NCI-H128 (cell line): ENCODE measurements at regions not wholly inside any gene's neighbourhood (a gene's known extent, or its start where the extent isn't known, plus 50 kb on each side); places are given as distances from the start of the nearest gene placed in this dataset.
"Not testable (repeated sequence)": the region's sequence is repeated elsewhere in the genome, so short reads cannot be mapped to it uniquely, and the experiment has no call there.

Experiments used
- DNase-seq: peaks from one replicate; lab custom pipeline; 2025; ENCODE audit not compliant: unreplicated experiment; lab: John Stamatoyannopoulos, UW

GRCh38 chr9:710951-711745 is 130.3 kb upstream of the DMRT1 start:
- DNase-seq: no peak

- no peak for DNase-seq
These were observed 129.5 kb upstream of the DMRT1 start for GRCh38 chr9:711761-712553.

GRCh38 chr9:712643-713042 is 128.9 kb upstream of the DMRT1 start:
- no peak for DNase-seq

DNA sequence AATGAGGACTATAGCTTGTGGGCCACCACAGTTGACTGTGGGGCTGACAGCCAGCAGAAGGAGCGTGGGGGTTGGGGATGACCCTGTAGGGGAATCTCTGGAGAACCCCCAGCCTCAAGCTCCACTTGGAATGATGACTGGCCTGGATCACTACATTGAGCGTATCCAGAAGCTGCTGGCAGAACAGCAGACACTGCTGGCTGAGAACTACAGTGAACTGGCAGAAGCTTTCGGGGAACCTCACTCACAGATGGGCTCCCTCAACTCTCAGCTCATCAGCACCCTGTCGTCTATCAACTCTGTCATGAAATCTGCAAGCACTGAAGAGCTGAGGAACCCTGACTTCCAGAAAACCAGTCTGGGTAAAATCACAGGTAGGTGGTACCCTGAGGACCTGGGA is 128.4 kb upstream of the DMRT1 start:
- DNase-seq: no peak

- DNase-seq: no peak
These were observed 126.8 kb upstream of the DMRT1 start for GRCh38 chr9:714675-715074.

- DNase-seq: no peak
These were observed 126.2 kb upstream of the DMRT1 start for GRCh38 chr9:715300-715699.

- no peak for DNase-seq
These were observed 125.6 kb upstream of the DMRT1 start for GRCh38 chr9:715743-716400.

GRCh38 chr9:717722-718121 is 123.8 kb upstream of the DMRT1 start:
- no peak for DNase-seq

GRCh38 chr9:720239-720881 is 121.1 kb upstream of the DMRT1 start:
- DNase-seq: no peak

DNA sequence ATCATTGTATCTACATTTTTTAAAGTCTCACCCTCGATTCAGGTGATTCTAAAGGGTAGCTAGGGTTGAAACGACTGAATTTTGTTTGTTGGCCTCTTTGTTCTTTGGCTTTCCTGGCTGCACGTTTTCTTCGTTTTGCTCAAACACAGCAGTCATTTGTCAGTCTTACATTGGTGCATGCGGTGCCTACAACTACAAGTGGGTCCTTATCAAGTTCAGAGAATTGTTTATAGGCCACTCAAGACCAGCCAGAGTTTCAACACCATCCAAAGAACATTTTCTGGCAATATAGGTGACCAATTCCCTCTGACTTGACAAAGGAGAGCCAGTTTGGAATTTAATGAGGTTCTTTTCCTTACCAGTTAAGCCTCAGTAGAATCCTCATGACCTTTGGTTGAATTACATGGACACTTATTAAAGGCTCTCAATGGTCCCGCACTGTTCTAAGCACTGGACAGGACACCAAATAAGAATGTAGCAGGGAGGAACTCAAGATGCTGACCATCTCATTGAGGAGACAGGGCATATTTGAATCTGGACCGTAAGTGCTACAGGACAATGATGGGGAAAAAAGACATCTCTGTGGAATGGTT is 119.0 kb upstream of the DMRT1 start:
- DNase-seq: no peak

GRCh38 chr9:724461-724860 is 117.0 kb upstream of the DMRT1 start:
- not testable (repeated sequence) for DNase-seq

GRCh38 chr9:726005-726404 is 115.5 kb upstream of the DMRT1 start:
- DNase-seq: no peak

GRCh38 chr9:727767-728166 is 113.7 kb upstream of the DMRT1 start:
- no peak for DNase-seq

- DNase-seq: no peak
These were observed 113.0 kb upstream of the DMRT1 start for GRCh38 chr9:728535-728934.

DNA sequence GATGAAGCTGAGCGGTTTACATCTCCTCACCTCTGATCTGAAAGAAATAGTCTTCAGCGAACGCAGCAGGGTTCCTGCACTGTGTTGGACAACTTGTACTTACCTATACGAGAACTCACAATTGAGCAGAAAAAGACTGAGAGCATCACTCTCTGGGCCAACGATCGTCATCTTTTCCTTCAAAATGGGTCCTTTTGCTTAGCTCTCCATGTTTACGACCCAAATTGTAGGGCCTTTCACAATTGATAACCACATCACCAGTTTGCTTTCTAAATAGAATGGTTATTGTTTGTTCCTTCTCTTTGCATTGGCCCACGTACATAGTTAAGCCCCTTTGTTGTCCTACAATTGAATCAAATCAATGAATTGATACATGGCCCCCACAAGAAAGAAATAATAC is 110.0 kb upstream of the DMRT1 start:
- no peak for DNase-seq

DNA sequence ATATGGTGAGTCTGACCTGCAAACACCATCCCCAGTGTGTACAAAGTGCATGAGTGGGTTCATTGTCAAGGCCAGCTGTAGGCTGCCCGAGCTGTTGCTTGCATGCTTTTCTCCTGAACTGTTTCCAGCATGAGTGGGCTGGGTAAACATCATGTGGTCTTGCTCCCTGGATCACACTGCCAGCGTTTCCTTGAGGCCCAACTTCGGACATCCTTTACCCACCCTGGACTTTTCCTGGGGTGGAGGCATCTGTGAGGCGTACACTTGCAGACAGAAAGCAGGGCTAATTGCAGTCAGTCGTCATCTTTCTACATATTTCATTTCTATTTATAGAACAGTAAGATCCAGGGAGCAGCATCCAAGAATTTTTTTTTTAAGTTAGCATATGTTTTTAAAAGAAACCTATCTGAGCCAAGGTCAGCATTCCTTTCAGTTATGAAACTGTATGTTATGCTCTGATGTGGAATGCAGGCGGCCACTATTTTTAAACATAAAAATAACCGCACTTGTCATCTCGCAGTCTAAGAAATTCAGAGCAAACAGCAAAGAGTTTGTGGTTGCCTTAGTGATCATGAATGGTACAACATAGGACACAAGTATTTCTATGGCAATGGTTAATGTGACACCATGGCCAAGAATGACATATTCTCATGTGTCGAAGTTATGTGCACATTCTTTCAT is 106.5 kb upstream of the DMRT1 start:
- DNase-seq: no peak

- no peak for DNase-seq
These were observed 103.9 kb upstream of the DMRT1 start for GRCh38 chr9:737400-738120.

DNA sequence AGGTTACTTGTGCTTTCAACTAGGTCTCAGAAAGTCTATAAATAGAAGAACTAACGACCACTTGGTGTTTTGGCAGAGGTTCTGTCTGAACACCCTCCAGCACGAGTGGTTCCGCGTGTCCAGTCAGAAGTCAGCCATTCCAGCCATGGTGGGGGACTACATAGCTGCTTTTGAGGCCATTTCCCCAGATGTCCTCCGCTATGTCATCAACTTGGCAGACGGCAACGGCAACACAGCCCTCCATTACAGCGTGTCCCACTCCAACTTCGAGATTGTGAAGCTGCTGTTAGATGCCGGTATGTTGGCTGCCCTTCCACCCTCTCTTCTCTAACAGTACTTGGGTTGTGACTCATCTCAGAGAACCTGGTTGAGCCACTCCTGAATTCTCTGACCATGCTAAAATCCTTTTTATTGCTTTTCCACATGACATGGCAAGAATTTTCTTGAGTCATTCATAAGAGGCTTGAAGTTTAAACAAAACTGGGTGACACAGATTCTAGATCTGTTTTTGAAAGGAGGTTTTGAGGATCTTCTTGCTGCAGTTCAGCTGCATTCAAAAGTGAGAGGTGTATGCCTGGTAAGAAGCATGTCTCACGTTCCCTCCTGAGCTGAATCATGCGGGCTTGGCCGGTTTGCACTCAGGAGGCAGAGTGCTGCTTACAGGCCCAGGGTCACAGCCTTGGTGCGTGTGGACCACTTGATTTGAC is 103.1 kb upstream of the DMRT1 start:
- no peak for DNase-seq

DNA sequence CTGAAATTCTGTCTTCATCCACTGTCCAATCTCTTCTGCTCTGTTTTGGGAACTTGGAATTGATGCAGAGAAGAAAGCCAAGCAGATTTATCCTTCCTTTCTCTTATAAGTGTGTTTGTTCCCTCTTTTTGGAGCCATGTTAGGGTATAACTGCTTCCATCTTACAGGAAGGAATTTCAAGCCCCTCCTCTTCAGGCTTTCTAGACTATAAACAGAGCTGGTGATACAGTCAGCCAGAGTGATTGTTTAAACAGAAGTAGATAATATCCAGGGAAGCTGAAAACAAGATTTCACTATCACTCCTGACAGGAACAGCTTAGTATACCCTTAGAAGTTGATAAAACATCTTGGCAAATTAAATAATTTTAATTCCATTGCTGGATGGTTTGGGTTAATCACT is 102.1 kb upstream of the DMRT1 start:
- DNase-seq: no peak
